ENCODE measurements at regions not wholly inside any gene's neighbourhood (a gene's known extent, or its start where the extent isn't known, plus 50 kb on each side); places are given as distances from the start of the nearest gene placed in this dataset.
"Not testable (repeated sequence)": the region's sequence is repeated elsewhere in the genome, so short reads cannot be mapped to it uniquely, and the experiment has no call there.

DNA sequence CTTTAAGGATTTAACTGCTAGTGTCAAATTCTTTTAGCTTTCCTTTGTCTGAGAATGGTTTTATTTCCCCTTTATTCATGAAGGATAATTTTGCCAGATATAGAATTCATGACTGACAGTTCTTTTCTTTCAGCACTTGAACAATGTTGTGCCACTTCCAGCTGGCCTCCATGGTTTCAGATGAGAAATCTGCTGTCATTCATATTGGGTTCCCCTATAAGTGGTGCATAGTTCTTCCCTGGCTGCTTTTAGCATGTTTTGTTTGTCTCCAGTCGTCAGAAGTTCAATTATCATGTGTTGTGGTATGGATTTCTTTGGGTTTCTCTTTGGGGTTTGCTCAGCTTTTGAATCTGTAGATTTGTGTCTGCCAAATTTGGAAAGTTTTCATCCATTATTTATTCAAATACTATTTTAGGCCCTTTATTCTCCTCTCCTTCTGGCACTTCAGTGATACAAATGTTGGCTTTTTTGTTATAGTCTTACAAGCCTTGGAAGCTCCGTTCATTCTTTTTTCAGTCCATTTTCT lies 76.3 kb upstream of the TGM3 start:
- DNase-seq (ENCODE audit: low read depth), result no peak
- no peak for TF ChIP-seq CTCF (IDR thresholded peaks at IDR 0.05; ENCODE audit: insufficient read depth, low read depth, low read length)
- H3K27me3 ChIP-seq (ENCODE audit: control insufficient read depth, insufficient read depth, low read length), result no peaks in the 10 kb centered on the region
- POLR2A ChIA-PET, result no interaction called here
- no peaks in the 10 kb centered on the region for H3K36me3 ChIP-seq (ENCODE audit: control insufficient read depth, insufficient read depth, low read length)
- CTCF ChIA-PET, result interaction anchor here (1.0 to 1.1 kb wide), 2 partner anchors 12 to 131 kb away, joined by 3 to 4 read pairs; no protein-coding TSS in a partner anchor
- H3K4me3 ChIP-seq (ENCODE audit: low read depth, low read length), result no peak overlapping the region

DNA sequence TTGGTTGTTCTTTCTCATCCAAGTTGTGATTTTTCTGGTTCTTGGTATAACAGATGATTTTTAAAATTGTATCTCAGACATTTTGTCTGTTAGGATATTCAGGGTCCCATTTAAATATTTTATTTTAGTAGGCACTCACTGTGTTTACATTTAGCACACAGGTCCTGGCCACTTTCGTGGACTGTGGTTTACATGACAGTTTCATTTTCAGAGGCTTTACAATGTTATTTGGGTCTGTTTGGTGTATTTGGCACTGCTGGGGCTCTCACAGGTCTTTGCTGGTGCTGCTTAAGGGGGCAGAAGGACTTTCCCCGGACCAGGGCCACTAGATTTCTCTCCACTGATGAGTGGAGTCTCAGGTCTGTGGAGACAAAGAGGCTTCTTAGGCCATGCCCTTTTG lies 75.5 kb upstream of the TGM3 start:
- POLR2A ChIA-PET, result no interaction called here
- CTCF ChIA-PET, result interaction anchor here (1.0 kb wide), 1 partner anchor 12 kb away, joined by 4 read pairs; no protein-coding TSS in a partner anchor
- TF ChIP-seq CTCF (IDR thresholded peaks at IDR 0.05; ENCODE audit: insufficient read depth, low read depth, low read length), result no peak

GRCh38 chr20:2221921-2222320 lies 73.9 kb upstream of the TGM3 start:
- H3K4me3 ChIP-seq (ENCODE audit: low read depth, low read length), result no peak overlapping the region
- H3K27me3 ChIP-seq (ENCODE audit: control insufficient read depth, insufficient read depth, low read length), result no peaks in the 10 kb centered on the region
- TF ChIP-seq CTCF (IDR thresholded peaks at IDR 0.05; ENCODE audit: insufficient read depth, low read depth, low read length), result no peak
- CTCF ChIA-PET, result interaction anchor here (0.6 to 1.0 kb wide), 3 partner anchors 10 to 102 kb away, joined by 3 read pairs; no protein-coding TSS in a partner anchor
- POLR2A ChIA-PET, result interaction anchor here (1.2 kb wide), 1 partner anchor 10 kb away, joined by 3 read pairs; no protein-coding TSS in a partner anchor
- H3K36me3 ChIP-seq (ENCODE audit: control insufficient read depth, insufficient read depth, low read length), result no peaks in the 10 kb centered on the region
- no peak for DNase-seq (ENCODE audit: low read depth)

More for the DNA sequence above, 75.5 kb upstream of the TGM3 start:
- no peak for DNase-seq (ENCODE audit: low read depth)
- Histone ChIP-seq H3K27me3 (ENCODE audit: control insufficient read depth, insufficient read depth, low read length) (no peaks in the 10 kb centered on the region), H3K4me3 (ENCODE audit: low read depth, low read length) (no peak overlapping the region), H3K36me3 (ENCODE audit: control insufficient read depth, insufficient read depth, low read length) (no peaks in the 10 kb centered on the region)

GRCh38 chr20:2223558-2224367 lies 72.0 kb upstream of the TGM3 start:
- no peak for DNase-seq (ENCODE audit: low read depth)
- H3K4me3 ChIP-seq (ENCODE audit: low read depth, low read length), result no peak overlapping the region
- no peaks in the 10 kb centered on the region for H3K36me3 ChIP-seq (ENCODE audit: control insufficient read depth, insufficient read depth, low read length)
- POLR2A ChIA-PET, result no interaction called here
- no peak for TF ChIP-seq CTCF (IDR thresholded peaks at IDR 0.05; ENCODE audit: insufficient read depth, low read depth, low read length)
- CTCF ChIA-PET, result interaction anchor here (1.6 kb wide), 1 partner anchor 16 kb away, joined by 6 read pairs; no protein-coding TSS in a partner anchor
- H3K27me3 ChIP-seq (ENCODE audit: control insufficient read depth, insufficient read depth, low read length), result no peaks in the 10 kb centered on the region

GRCh38 chr20:2224368-2224639 lies 71.5 kb upstream of the TGM3 start:
- POLR2A ChIA-PET, result interaction anchor here (0.6 kb wide), 1 partner anchor 15 kb away, joined by 3 read pairs; no protein-coding TSS in a partner anchor
- CTCF ChIA-PET, result interaction anchor here (1.6 kb wide), 1 partner anchor 17 kb away, joined by 6 read pairs; no protein-coding TSS in a partner anchor
- no peak for DNase-seq (ENCODE audit: low read depth)

GRCh38 chr20:2227285-2227684 lies 68.5 kb upstream of the TGM3 start:
- POLR2A ChIA-PET; CTCF ChIA-PET; H3K36me3 ChIP-seq (ENCODE audit: control insufficient read depth, insufficient read depth, low read length); H3K4me3 ChIP-seq (ENCODE audit: low read depth, low read length); DNase-seq (ENCODE audit: low read depth); H3K27me3 ChIP-seq (ENCODE audit: control insufficient read depth, insufficient read depth, low read length): not testable (repeated sequence)

More at GRCh38 chr20:2224368-2224639, 71.5 kb upstream of the TGM3 start:
- H3K27me3 ChIP-seq (ENCODE audit: control insufficient read depth, insufficient read depth, low read length), result no peaks in the 10 kb centered on the region
- no peaks in the 10 kb centered on the region for H3K36me3 ChIP-seq (ENCODE audit: control insufficient read depth, insufficient read depth, low read length)
- H3K4me3 ChIP-seq (ENCODE audit: low read depth, low read length), result no peak overlapping the region
- TF ChIP-seq CTCF (IDR thresholded peaks at IDR 0.05; ENCODE audit: insufficient read depth, low read depth, low read length), result no peak

All from BJ (cell line).